Prostate gland (tissue), 2 donors: ENCODE measurements at regions not wholly inside any gene's neighbourhood (a gene's known extent, or its start where the extent isn't known, plus 50 kb on each side); places are given as distances from the start of the nearest gene placed in this dataset.

Experiments used
- DNase-seq: peaks from one replicate; pipeline ENCODE4 v3.0.0-alpha.2; 2019; ENCODE audit warnings: low spot score
- H3K27ac ChIP-seq, 2 donors: fragments of 200-600 bp; sonication (generic); 2 replicates each; pipeline ENCODE4 v1.5.1; 2017 to 2019
- H3K27me3 ChIP-seq: fragments of 200-600 bp; sonication (generic); replicated peaks from 2 replicates; pipeline ENCODE4 v1.5.1; 2019; ENCODE audit not compliant: insufficient read depth
- H3K36me3 ChIP-seq, 2 donors: fragments of 200-600 bp; sonication (generic); 1 replicate in 1 of 2; 2 replicates in 1 of 2; pipeline versions ENCODE4 v1.5.1 to v1.8.1; 2017 to 2019
- H3K4me1 ChIP-seq: fragments of 200-600 bp; sonication (generic); replicated peaks from 2 replicates; pipeline ENCODE4 v1.5.1; 2019
- H3K4me3 ChIP-seq, 2 donors: fragments of 200-600 bp; sonication (generic); 2 replicates each; pipeline ENCODE4 v1.5.1; 2017 to 2019
- H3K9me3 ChIP-seq: fragments of 200-600 bp; sonication (generic); 2 replicates; pipeline ENCODE4 v1.5.1; 2017
- POLR2A ChIP-seq: fragments of 450-650 bp; IDR thresholded peaks from one replicate; pipeline ENCODE4 v1.6.1; 2016; ENCODE audit warnings: antibody characterized with exemption, mild to moderate bottlenecking
- POLR2AphosphoS5 ChIP-seq: sonication (generic); formaldehyde crosslinking; IDR thresholded peaks from one replicate; pipeline ENCODE4 v1.6.1; 2017; ENCODE audit warnings: antibody characterized with exemption
- WGBS: methylation state at CpG from one replicate; pipeline ENCODE4 v1.1.5; 2018; 5-methylcytosine and 5-hydroxymethylcytosine counted together
- intact Hi-C: fragments of 100-400 bp; cut with DNase I; formaldehyde crosslinking; loops from one replicate; pipeline ENCODE4 v1.14.2; 2022
- TF ChIP-seq, protein P1 (sequence below), 4 experiments: fragments of 200-600 bp in 2 of 4; fragments of 450-650 bp in 2 of 4; sonication (generic) in 2 of 4; IDR thresholded peaks; 1 replicate in 3 of 4; 2 replicates in 1 of 4; pipeline ENCODE4 v1.5.1; 2016 to 2019; ENCODE audit warnings: antibody characterized with exemption in 4 of 4, mild to moderate bottlenecking in 2 of 4, moderate library complexity in 2 of 4

DNA sequence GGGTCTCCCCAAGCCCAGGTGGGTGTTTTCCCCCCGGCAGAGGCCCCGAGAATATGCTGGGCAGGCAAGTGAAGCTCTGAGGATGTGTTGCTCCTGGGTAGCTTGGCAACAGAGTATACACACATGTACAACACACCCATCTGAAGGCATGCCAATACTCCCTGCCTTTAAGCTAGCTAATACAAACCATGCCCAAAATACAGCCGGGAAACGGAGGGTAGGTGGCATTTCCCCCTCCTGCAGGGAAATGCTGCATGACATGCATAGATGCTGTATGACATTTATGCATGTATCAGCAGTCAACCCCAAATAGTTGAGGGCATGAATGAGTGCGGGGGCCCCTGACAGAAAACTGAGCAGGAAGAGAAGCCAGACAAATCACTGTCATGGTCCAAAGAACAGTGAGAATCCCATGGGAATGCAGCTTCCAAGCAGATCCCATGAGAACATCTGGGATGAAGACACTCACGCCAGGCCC lies 614.1 kb downstream of the EBF1 start:
- no peaks in the 10 kb centered on the region for H3K36me3 ChIP-seq
- WGBS: 52% methylated on average over 6 of the region's 6 CpGs
- peak; percentile 15 for DNase-seq
- no peak overlapping the region for H3K27ac ChIP-seq
- no peaks in the 10 kb centered on the region for H3K27me3 ChIP-seq
- no peaks in the 10 kb centered on the region for H3K4me1 ChIP-seq
- H3K4me3 ChIP-seq: no peak overlapping the region
- H3K9me3 ChIP-seq: no peaks in the 10 kb centered on the region
- intact Hi-C loops: no loop called here
- no peak for TF ChIP-seq POLR2A
- TF ChIP-seq, protein P1, sequence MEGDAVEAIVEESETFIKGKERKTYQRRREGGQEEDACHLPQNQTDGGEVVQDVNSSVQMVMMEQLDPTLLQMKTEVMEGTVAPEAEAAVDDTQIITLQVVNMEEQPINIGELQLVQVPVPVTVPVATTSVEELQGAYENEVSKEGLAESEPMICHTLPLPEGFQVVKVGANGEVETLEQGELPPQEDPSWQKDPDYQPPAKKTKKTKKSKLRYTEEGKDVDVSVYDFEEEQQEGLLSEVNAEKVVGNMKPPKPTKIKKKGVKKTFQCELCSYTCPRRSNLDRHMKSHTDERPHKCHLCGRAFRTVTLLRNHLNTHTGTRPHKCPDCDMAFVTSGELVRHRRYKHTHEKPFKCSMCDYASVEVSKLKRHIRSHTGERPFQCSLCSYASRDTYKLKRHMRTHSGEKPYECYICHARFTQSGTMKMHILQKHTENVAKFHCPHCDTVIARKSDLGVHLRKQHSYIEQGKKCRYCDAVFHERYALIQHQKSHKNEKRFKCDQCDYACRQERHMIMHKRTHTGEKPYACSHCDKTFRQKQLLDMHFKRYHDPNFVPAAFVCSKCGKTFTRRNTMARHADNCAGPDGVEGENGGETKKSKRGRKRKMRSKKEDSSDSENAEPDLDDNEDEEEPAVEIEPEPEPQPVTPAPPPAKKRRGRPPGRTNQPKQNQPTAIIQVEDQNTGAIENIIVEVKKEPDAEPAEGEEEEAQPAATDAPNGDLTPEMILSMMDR (IDR thresholded peaks at IDR 0.05): no peak
- TF ChIP-seq POLR2AphosphoS5: no peak

DNA sequence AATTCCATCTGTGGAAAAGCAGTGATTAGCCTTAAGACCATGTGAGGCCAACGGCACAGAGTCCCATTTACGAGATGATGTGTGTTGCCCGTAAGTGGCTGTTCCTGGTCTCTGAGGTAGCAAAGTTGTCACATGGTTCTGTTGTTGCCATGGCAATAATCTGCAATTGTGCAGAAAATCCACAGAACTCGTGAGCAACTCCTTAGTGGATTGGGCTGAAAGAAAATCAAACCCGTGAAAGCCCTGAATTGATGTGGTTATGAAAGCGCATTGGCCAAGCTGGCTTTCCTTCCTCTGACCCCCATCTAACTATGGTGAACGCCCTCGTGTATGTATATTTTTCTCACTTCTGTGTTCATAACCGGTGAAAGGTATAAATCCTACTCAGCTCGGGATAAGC lies 614.7 kb downstream of the EBF1 start:
- Histone ChIP-seq H3K27ac (no peak overlapping the region), H3K9me3 (no peaks in the 10 kb centered on the region), H3K27me3 (no peaks in the 10 kb centered on the region), H3K4me3 (no peak overlapping the region), H3K4me1 (no peaks in the 10 kb centered on the region), H3K36me3 (no peaks in the 10 kb centered on the region)
- WGBS: 72% methylated on average over 10 of the region's 10 CpGs
- intact Hi-C loops: no loop called here
- no peak for DNase-seq
- TF ChIP-seq POLR2A (no peak), POLR2AphosphoS5 (no peak)
- TF ChIP-seq, protein P1 (IDR thresholded peaks at IDR 0.05): no peak

DNA sequence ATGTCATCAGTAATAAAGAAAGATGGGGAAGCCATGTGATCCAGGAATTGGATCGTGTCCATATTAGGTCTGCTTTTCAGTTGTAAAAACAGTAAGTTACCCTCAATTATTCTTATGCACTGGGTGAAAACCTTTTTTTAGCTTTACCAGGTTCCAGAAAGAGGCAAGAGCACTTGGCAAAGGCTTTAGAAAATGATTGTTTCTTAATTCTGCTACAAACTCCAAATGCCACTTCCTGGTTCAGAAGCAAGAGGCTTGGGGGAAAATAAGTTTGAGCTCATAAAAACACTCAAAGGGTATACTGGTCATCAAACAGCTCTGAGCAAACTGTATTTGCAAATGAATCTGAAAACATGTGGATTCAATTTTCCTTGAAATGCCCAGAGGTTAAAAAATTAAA lies 615.6 kb downstream of the EBF1 start:
- no peak for TF ChIP-seq POLR2A
- TF ChIP-seq, protein P1 (IDR thresholded peaks at IDR 0.05): no peak
- no peak for TF ChIP-seq POLR2AphosphoS5
- intact Hi-C loops: no loop called here

DNA sequence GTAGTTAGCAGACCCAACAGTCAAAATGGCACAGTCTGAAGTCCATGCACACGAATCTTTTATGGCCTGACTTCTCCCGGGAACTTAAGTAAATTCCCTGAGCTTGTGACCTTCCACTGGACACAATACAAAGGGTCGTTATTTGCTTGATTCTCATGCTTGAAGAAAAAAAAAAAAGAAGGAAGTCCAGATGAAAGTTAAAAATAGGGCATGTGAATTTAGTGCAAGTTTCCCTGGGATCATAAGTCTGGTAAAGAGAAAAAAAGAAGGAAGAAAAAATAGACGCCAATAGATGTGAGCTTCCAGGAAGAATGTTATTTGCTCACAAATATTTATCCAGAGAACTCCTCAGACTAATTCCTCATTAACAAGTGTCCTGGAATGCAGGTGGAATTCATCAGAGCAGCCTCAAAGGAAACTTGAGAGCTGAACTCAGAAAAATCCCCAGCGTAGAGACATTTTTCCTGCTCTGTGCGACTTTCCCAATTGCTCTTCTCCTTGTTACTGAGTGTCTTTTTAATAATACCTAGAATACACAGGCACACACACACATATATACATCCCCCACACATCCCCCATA lies 616.3 kb downstream of the EBF1 start:
- Histone ChIP-seq H3K9me3 (no peaks in the 10 kb centered on the region), H3K27ac (no peak overlapping the region), H3K27me3 (no peaks in the 10 kb centered on the region), H3K36me3 (no peaks in the 10 kb centered on the region), H3K4me1 (no peaks in the 10 kb centered on the region), H3K4me3 (no peak overlapping the region)
- intact Hi-C loops: no loop called here
- no peak for DNase-seq
- WGBS: 14% methylated on average over 6 of the region's 6 CpGs
- TF ChIP-seq, protein P1 (IDR thresholded peaks at IDR 0.05): no peak
- no peak for TF ChIP-seq POLR2A
- TF ChIP-seq POLR2AphosphoS5: no peak

More for the DNA sequence above, 615.6 kb downstream of the EBF1 start:
- Histone ChIP-seq H3K4me3 (no peak overlapping the region), H3K4me1 (no peaks in the 10 kb centered on the region), H3K36me3 (no peaks in the 10 kb centered on the region), H3K9me3 (no peaks in the 10 kb centered on the region), H3K27ac (no peak overlapping the region), H3K27me3 (no peaks in the 10 kb centered on the region)
- DNase-seq: no peak
- 23% methylated on average over 1 of the region's 1 CpG for WGBS

DNA sequence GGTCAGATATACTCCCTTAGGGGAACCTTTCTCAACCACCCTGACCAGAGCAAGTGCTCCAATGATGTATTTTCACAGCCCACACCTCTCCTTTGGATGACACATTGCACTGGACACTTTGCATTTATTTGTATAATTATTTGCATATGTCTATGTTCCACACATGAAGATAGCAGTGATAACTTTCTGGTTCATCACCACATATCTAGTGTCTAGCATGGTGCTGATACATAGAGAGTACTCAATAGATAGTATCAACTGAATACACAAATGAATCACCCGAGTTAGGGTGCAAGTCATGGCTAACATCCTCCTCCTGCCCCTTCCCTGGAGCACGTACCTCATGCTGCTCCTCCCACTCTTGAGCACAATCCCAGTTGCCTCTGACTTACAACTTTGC lies 617.6 kb downstream of the EBF1 start:
- H3K36me3 ChIP-seq: no peaks in the 10 kb centered on the region
- H3K9me3 ChIP-seq: no peaks in the 10 kb centered on the region
- H3K4me1 ChIP-seq: no peaks in the 10 kb centered on the region
- no peak overlapping the region for H3K4me3 ChIP-seq
- no peak for DNase-seq
- 62% methylated on average over 2 of the region's 2 CpGs for WGBS
- intact Hi-C loops: no loop called here
- TF ChIP-seq POLR2A (no peak), POLR2AphosphoS5 (no peak)
- TF ChIP-seq, protein P1 (IDR thresholded peaks at IDR 0.05): no peak
- no peaks in the 10 kb centered on the region for H3K27me3 ChIP-seq
- no peak overlapping the region for H3K27ac ChIP-seq
